ENCODE measurements at regions not wholly inside any gene's neighbourhood (a gene's known extent, or its start where the extent isn't known, plus 50 kb on each side); places are given as distances from the start of the nearest gene placed in this dataset.

- no peak for TF ChIP-seq CTCF (conservative IDR thresholded peaks at IDR 0.05)
- no peak for TF ChIP-seq EZH2 (IDR thresholded peaks at IDR 0.05; ENCODE audit: low read depth)
Observed at GRCh38 chr10:59537501-59537900, 172.1 kb downstream of the SLC16A9 start.
